GM19467 (cell line): ENCODE measurements at regions not wholly inside any gene's neighbourhood (a gene's known extent, or its start where the extent isn't known, plus 50 kb on each side); places are given as distances from the start of the nearest gene placed in this dataset.

Experiments
- ATAC-seq: cut with Tn5 transposase; IDR thresholded peaks from one replicate; pipeline ENCODE4 v1.9.1; 2021; ENCODE audit warnings: mild to moderate bottlenecking, moderate library complexity; ENCODE audit not compliant: unreplicated experiment

- ATAC-seq, result no peak
Measured at GRCh38 chr14:87343652-87344051, 649.3 kb downstream of the GALC start.

GRCh38 chr14:87334997-87335685, 657.8 kb downstream of the GALC start:
- ATAC-seq, result no peak

- ATAC-seq, result no peak
Measured at GRCh38 chr14:87331991-87332390, 661.0 kb downstream of the GALC start.

GRCh38 chr14:87325741-87326140, 667.2 kb downstream of the GALC start:
- ATAC-seq, result no peak

- no peak for ATAC-seq
Measured at GRCh38 chr14:87323191-87323590, 669.8 kb downstream of the GALC start.

- ATAC-seq, result no peak
Measured at GRCh38 chr14:87321548-87321947, 671.4 kb downstream of the GALC start.

GRCh38 chr14:87312894-87313205, 680.1 kb downstream of the GALC start:
- ATAC-seq, result no peak

- ATAC-seq, result no peak
Measured at GRCh38 chr14:87312169-87312893, 680.7 kb downstream of the GALC start.

- no peak for ATAC-seq
Measured at GRCh38 chr14:87309557-87309956, 683.4 kb downstream of the GALC start.

- ATAC-seq, result no peak
Measured at GRCh38 chr14:87306409-87307168, 686.4 kb downstream of the GALC start.

GRCh38 chr14:87305345-87305744, 687.6 kb downstream of the GALC start:
- ATAC-seq, result no peak

- no peak for ATAC-seq
Measured at GRCh38 chr14:87304404-87304803, 688.6 kb downstream of the GALC start.

GRCh38 chr14:87286826-87287225, 706.2 kb downstream of the GALC start:
- no peak for ATAC-seq

- ATAC-seq, result no peak
Measured at GRCh38 chr14:87286191-87286590, 706.8 kb downstream of the GALC start.

- ATAC-seq, result no peak
Measured at GRCh38 chr14:87285506-87285905, 707.5 kb downstream of the GALC start.

GRCh38 chr14:87283547-87283946, 709.4 kb downstream of the GALC start:
- no peak for ATAC-seq

- ATAC-seq, result no peak
Measured at GRCh38 chr14:87282266-87282665, 710.7 kb downstream of the GALC start.

GRCh38 chr14:87278415-87278814, 714.6 kb downstream of the GALC start:
- ATAC-seq, result no peak

- no peak for ATAC-seq
Measured at GRCh38 chr14:87271331-87271730, 721.7 kb downstream of the GALC start.

GRCh38 chr14:87268997-87269396, 724.0 kb downstream of the GALC start:
- no peak for ATAC-seq

- no peak for ATAC-seq
Measured at GRCh38 chr14:87264796-87265195, 728.2 kb downstream of the GALC start.

- no peak for ATAC-seq
Measured at GRCh38 chr14:87264272-87264785, 728.7 kb downstream of the GALC start.
